G401.6 (cell line): ENCODE measurements at regions not wholly inside any gene's neighbourhood (a gene's known extent, or its start where the extent isn't known, plus 50 kb on each side); places are given as distances from the start of the nearest gene placed in this dataset.
"Not testable (repeated sequence)": the region's sequence is repeated elsewhere in the genome, so short reads cannot be mapped to it uniquely, and the experiment has no call there.

ENCODE experiments used
- FAIRE-seq: peaks from 2 replicates; lab custom pipeline; 2012; peaks lifted over from hg19 to GRCh38; lab: Jason Lieb, UNC

DNA sequence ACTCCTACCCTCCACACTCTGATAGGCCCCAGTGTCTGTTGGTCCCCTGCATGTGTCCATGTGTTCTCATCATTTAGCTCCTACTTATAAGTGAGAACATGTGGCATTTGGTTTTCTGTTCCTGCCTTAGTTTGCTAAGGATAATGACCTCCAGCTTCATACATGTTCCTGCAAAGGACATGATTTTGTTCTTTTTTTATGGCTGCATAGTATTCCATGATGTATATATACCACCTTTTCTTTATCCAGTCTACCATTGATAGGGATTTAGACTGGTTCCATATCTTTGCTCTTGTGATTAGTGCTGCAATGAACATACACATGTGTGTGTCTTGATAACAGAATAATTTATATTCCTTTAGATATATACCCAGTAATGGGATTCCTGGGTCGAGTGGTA is 67.9 kb downstream of the MSX2 start:
- not testable (repeated sequence) for FAIRE-seq

DNA sequence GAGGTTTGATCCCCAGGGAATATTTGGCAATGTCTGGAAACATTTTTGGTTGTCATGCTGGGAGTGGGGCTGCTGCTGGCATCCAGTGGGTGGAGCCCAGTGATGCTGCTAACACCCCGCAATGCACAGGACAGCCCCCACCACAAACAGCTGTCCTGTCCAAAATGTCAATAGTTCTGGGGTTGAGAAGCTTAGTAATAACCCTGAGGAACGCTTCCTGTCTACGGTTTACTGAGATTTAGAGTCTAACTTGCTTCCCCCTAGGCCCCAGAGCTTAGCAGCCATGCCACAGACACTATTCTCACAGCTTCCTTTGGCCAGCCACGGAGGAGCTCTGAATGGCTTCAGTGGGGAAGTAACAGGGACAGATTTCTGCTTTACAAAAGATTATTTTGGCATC is 66.5 kb downstream of the MSX2 start:
- FAIRE-seq: no peak

DNA sequence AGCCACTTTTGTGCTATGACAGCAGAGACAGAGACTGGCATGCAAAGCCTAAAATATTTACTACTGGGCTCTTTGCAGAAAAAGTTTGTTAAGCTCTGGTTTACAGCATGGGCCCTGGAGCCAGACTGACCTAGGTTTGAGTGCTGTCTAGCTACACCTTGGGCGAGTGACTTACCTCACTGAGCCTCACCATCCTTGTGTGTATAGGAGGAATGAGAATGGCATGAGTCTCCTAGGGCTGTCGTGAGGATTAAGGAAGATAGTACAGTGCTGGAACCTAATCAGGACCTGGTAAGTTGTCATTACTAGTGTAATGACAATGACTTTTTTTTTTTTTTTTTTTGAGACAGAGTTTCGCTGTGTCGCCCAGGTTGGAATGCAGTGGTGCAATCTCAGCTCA is 65.2 kb downstream of the MSX2 start:
- FAIRE-seq: no peak

DNA sequence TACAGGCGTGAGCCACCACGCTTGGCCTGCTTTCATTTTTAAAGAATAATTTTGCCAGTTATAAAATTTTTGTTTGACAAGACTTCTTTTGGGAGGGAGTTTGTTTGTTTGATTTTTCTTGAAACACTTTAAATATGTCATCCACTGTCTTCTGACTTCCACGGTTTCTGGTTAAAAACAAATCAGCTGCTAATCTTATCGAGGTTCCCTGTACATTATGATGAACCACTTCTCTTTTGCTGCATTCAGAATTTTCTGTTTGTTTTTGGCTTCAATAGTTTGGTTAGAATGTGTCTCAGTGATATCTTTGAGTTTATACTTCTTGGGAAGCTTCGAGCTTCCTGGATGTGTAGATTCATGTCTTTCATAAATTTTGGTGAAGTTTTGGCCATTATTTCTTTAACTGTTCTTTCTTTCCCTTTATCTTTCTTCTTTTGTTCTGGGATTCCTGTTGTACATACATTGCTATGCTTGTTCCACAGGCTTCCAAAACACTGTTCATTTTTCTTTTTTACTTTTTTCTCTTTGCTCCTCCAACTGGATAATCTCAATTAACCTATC is 60.8 kb downstream of the MSX2 start:
- FAIRE-seq: no peak
